ENCODE measurements at regions not wholly inside any gene's neighbourhood (a gene's known extent, or its start where the extent isn't known, plus 50 kb on each side); places are given as distances from the start of the nearest gene placed in this dataset.

DNA sequence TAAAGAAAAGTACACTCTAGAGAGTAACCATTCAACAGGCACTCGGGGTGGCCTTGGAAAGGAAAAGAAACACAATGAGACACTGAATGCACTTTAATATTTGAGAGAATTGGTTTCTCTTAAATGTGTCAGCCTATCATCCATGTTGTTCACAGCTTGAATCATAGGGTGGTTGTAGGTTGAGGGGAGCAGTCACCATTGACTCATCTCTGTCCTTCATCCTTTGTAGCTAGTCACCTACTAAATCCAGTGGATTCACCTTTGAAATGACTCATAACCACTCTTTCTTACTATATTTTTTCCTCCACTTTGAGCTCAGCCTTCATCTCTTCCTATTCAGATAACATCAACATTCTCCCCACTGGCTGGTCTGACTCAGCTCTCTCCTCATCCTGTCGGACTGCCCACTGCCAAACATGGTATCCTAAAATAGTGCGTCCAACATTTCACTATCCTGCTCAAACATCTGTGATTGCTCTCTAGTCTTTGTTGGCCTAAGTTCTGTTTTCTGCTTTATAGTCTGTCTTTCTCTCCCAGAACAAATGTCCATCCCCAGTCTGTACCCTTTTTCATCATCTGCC is 182.7 kb upstream of the GADL1 start (continued):
- TF ChIP-seq, protein P1, sequence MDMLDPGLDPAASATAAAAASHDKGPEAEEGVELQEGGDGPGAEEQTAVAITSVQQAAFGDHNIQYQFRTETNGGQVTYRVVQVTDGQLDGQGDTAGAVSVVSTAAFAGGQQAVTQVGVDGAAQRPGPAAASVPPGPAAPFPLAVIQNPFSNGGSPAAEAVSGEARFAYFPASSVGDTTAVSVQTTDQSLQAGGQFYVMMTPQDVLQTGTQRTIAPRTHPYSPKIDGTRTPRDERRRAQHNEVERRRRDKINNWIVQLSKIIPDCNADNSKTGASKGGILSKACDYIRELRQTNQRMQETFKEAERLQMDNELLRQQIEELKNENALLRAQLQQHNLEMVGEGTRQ (IDR thresholded peaks at IDR 0.05; ENCODE audit: low read depth, low read length), result no peak

DNA sequence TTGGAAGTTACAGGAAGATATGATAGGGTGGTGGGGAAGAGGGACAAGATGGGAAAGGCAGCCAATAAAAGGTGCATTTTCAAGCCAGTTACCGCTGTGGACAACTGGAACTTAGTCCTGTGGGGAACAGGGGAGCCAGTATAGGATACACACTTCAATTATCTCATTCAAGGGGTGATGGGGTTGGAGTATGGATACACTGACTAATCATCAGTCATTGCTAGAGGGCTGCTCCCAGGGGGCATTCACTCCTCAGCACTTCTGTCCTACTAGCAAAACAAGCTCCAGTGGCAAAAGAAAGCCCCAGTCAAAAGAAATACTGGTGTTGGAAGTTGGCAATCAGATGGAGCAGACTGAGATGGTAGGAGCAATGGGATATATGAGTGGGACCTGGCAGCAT is 183.4 kb upstream of the GADL1 start:
- Histone ChIP-seq H3K56ac (ENCODE audit: extremely low read depth, insufficient read depth, low read length) (no peak overlapping the region), H4K91ac (ENCODE audit: insufficient read depth, low read depth, low read length) (peak overlapping the region; percentile 18), H3K4me2 (ENCODE audit: low read depth, low read length) (no peak overlapping the region; the same call in 1 of the 2 replicates), H3K36me3 (ENCODE audit: control insufficient read depth, insufficient read depth, low read length) (no peaks in the 10 kb centered on the region), H3K79me1 (ENCODE audit: low read depth in 1 of 2, low read length in 2 of 2) (no peaks in the 10 kb centered on the region), H2BK20ac (ENCODE audit: low read depth, low read length) (peak overlapping the region; percentile 93), H3K4me1 (ENCODE audit: control insufficient read depth, insufficient read depth, low read length) (peaks cover 7% of the 10 kb centered on the region), H3K23ac (ENCODE audit: low read depth, low read length) (peak overlapping the region; percentile 58; the same call in 1 of the 2 replicates), H3K18ac (ENCODE audit: low read depth, low read length) (peak overlapping the region; percentile 85), H2BK120ac (ENCODE audit: low read depth, low read length) (peak overlapping the region; percentile 85; the same call in 1 of the 2 replicates), H2AK9ac (replicated peaks; ENCODE audit: low read depth, low read length, poor library complexity) (peak overlapping the region; percentile 49), H2AFZ (replicated peaks; ENCODE audit: low read length, poor library complexity) (peak overlapping the region; percentile 9), H4K8ac (ENCODE audit: low read depth in 2 of 2, low read length in 2 of 2) (peak overlapping the region; percentile 7 to 46; a peak in 1 of 4 replicates), H3K27ac (ENCODE audit: insufficient read depth, low read length) (no peak overlapping the region; the same call in 1 of the 2 replicates), H3K27me3 (ENCODE audit: control insufficient read depth, insufficient read depth, low read length) (no peaks in the 10 kb centered on the region), H2BK5ac (ENCODE audit: low read depth, low read length, poor library complexity, severe bottlenecking) (peak overlapping the region; percentile 74), H2AK5ac (ENCODE audit: low read depth, low read length) (peak overlapping the region; percentile 77; the same call in 1 of the 2 replicates), H4K20me1 (ENCODE audit: insufficient read depth, low read length) (no peaks in the 10 kb centered on the region), H3K14ac (replicated peaks; ENCODE audit: low read depth, low read length) (peak overlapping the region; percentile 82), H3K9ac (ENCODE audit: low read depth, low read length) (no peak overlapping the region), H4K5ac (ENCODE audit: low read depth, low read length) (no peak overlapping the region; the same call in 1 of the 2 replicates), H3K4ac (ENCODE audit: low read depth, low read length) (peak overlapping the region; percentile 82), H2BK15ac (ENCODE audit: low read depth, low read length) (peak overlapping the region; percentile 61), H3K9me3 (ENCODE audit: control insufficient read depth, insufficient read depth, low read length) (peaks cover 2% of the 10 kb centered on the region; the same call in 1 of the 2 replicates), H3K4me3 (ENCODE audit: insufficient read depth, low read depth, low read length) (no peak overlapping the region), H3K9me1 (ENCODE audit: insufficient read depth, low read length) (peaks cover 5% of the 10 kb centered on the region)
- CTCF ChIA-PET, result no interaction called here
- dilution Hi-C loops (cut with HindIII; ENCODE audit: low sequenced_read_pairs, unreplicated experiment), result no loop called here
- TF ChIP-seq MAFK (IDR thresholded peaks at IDR 0.05; ENCODE audit: low read depth, low read length), result no peak
- TF ChIP-seq, protein P1 (IDR thresholded peaks at IDR 0.05; ENCODE audit: low read depth, low read length), result no peak
- TF ChIP-seq POLR2A (IDR thresholded peaks at IDR 0.05; ENCODE audit: low read depth, low read length), result no peak
- no peak for TF ChIP-seq MXI1 (IDR thresholded peaks at IDR 0.05; ENCODE audit: borderline replicate concordance, low read depth, low read length)
- TF ChIP-seq RFX5 (IDR thresholded peaks at IDR 0.05; ENCODE audit: low read depth, low read length), result no peak
- BruUV-seq (replicated peaks), result no TSS peak
- WGBS, 2 experiments (ENCODE audit: extremely low coverage in 2 of 2, insufficient read length in 1 of 2), result no CpG with 5 or more reads among the region's 1 CpG
- DNase-seq (peak; percentile 54), ATAC-seq (ENCODE audit: low read depth) (no peak)
- intact Hi-C loops (cut with micrococcal nuclease), result no loop called here
- in situ Hi-C loops (cut with MboI; ENCODE audit: low sequenced_read_pairs), result no loop called here
- POLR2A ChIA-PET (ENCODE audit: unreplicated experiment), result no interaction called here

Measured in IMR-90 (cell line).